CD4-positive, alpha-beta memory T cell (primary cell): ENCODE measurements at regions not wholly inside any gene's neighbourhood (a gene's known extent, or its start where the extent isn't known, plus 50 kb on each side); places are given as distances from the start of the nearest gene placed in this dataset.

Source experiments
- CTCF ChIA-PET: fragments of 350-600 bp; sonication (Branson Sonifier 250); formaldehyde crosslinking; loops from one replicate; lab custom pipeline; 2021; ENCODE audit warnings: inconsistent platforms; ENCODE audit not compliant: partially characterized antibody; lab: Charles Lee
- POLR2A ChIA-PET: fragments of 350-600 bp; sonication (Branson Sonifier 250); formaldehyde crosslinking; loops from one replicate; lab custom pipeline; 2021; ENCODE audit not compliant: partially characterized antibody; lab: Charles Lee
- DNase-seq, 5 donors: peaks; one replicate each; pipeline versions ENCODE4 v3.0.0 to v3.0.0-alpha.2; 2020 to 2022; ENCODE audit warnings: mixed read lengths in 1 of 5
- H3K27ac ChIP-seq: one replicate; pipeline ENCODE4 v1.7.0; 2013; ENCODE audit warnings: low read depth, low read length
- H3K27me3 ChIP-seq: 2 replicates; pipeline ENCODE4 v1.7.0; 2013; ENCODE audit warnings: mild to moderate bottlenecking, low read length, moderate library complexity; ENCODE audit not compliant: insufficient read depth
- H3K36me3 ChIP-seq: 2 replicates; pipeline ENCODE4 v1.7.0; 2013; ENCODE audit warnings: mild to moderate bottlenecking, low read length, moderate library complexity; ENCODE audit not compliant: insufficient read depth
- H3K4me1 ChIP-seq: 2 replicates; pipeline ENCODE4 v1.7.0; 2013; ENCODE audit warnings: mild to moderate bottlenecking, low read length, moderate library complexity; ENCODE audit not compliant: insufficient read depth
- H3K4me3 ChIP-seq, 2 donors: one replicate each; pipeline ENCODE4 v1.7.0; 2013; ENCODE audit warnings: low read length in 2 of 2, mild to moderate bottlenecking in 1 of 2
- H3K9me3 ChIP-seq, 2 donors: one replicate each; pipeline ENCODE4 v1.7.0; 2013; ENCODE audit warnings: low read length in 2 of 2, control low read depth in 1 of 2; ENCODE audit not compliant: control insufficient read depth in 1 of 2
- H3K27ac Mint-ChIP-seq, 7 donors: one replicate each; pipeline ENCODE4 v1.8.0; 2020 to 2021; ENCODE audit warnings: mixed read lengths in 7 of 7, mild to moderate bottlenecking in 6 of 7, inconsistent platforms in 3 of 7, moderate library complexity in 3 of 7
- H3K27me3 Mint-ChIP-seq, 2 donors: one replicate each; pipeline ENCODE4 v1.8.0; 2020 to 2021; ENCODE audit warnings: mixed read lengths in 2 of 2
- H3K36me3 Mint-ChIP-seq, 2 donors: one replicate each; pipeline ENCODE4 v1.8.0; 2020 to 2021; ENCODE audit warnings: mixed read lengths in 2 of 2, inconsistent platforms in 1 of 2, mild to moderate bottlenecking in 1 of 2
- H3K4me1 Mint-ChIP-seq, 4 donors: one replicate each; pipeline ENCODE4 v1.8.0; 2020 to 2021; ENCODE audit warnings: mixed read lengths in 4 of 4, mild to moderate bottlenecking in 1 of 4
- H3K4me3 Mint-ChIP-seq, 8 donors: one replicate each; pipeline ENCODE4 v1.8.0; 2020 to 2021; ENCODE audit warnings: mixed read lengths in 8 of 8, mild to moderate bottlenecking in 7 of 8, moderate library complexity in 6 of 8, inconsistent platforms in 3 of 8
- H3K9me3 Mint-ChIP-seq, 8 donors: one replicate each; pipeline ENCODE4 v1.8.0; 2020 to 2021; ENCODE audit warnings: mixed read lengths in 8 of 8, mild to moderate bottlenecking in 5 of 8, inconsistent platforms in 3 of 8, moderate library complexity in 1 of 8
- intact Hi-C: fragments of 100-400 bp; cut with micrococcal nuclease; formaldehyde crosslinking; loops from one replicate; pipeline ENCODE4 v1.15.1; 2023

GRCh38 chr16:86319585-86320236, 190.6 kb upstream of the FOXF1 start:
- H3K36me3 Mint-ChIP-seq, result no peaks in the 10 kb centered on the region
- H3K27ac ChIP-seq, result no peak overlapping the region
- H3K9me3 ChIP-seq, result no peaks in the 10 kb centered on the region
- POLR2A ChIA-PET, result no interaction called here
- H3K27ac Mint-ChIP-seq, result no peak overlapping the region
- no peaks in the 10 kb centered on the region for H3K27me3 ChIP-seq
- H3K4me3 Mint-ChIP-seq, result no peak overlapping the region
- intact Hi-C loops, result no loop called here
- peaks cover 3 to 6% of the 10 kb centered on the region in 2 donors for H3K27me3 Mint-ChIP-seq
- DNase-seq, result no peak
- no peaks in the 10 kb centered on the region for H3K36me3 ChIP-seq
- H3K4me3 ChIP-seq, result no peak overlapping the region
- H3K4me1 ChIP-seq, result no peaks in the 10 kb centered on the region
- no peaks in the 10 kb centered on the region for H3K4me1 Mint-ChIP-seq
- CTCF ChIA-PET, result no interaction called here
- peaks cover 0 to 3% (median 0%) of the 10 kb centered on the region in 8 donors for H3K9me3 Mint-ChIP-seq

GRCh38 chr16:86320237-86320595, 190.1 kb upstream of the FOXF1 start:
- Mint-ChIP-seq H3K36me3 (no peaks in the 10 kb centered on the region), H3K4me3 (no peak overlapping the region), H3K9me3 (peaks cover 0 to 3% (median 0%) of the 10 kb centered on the region in 8 donors), H3K4me1 (no peaks in the 10 kb centered on the region), H3K27ac (no peak overlapping the region), H3K27me3 (peaks cover 3 to 4% of the 10 kb centered on the region in 2 donors)
- intact Hi-C loops, result no loop called here
- no peaks in the 10 kb centered on the region for H3K36me3 ChIP-seq
- ChIA-PET POLR2A (no interaction called here), CTCF (no interaction called here)
- H3K27me3 ChIP-seq, result no peaks in the 10 kb centered on the region
- no peak overlapping the region for H3K27ac ChIP-seq
- no peaks in the 10 kb centered on the region for H3K4me1 ChIP-seq
- no peak overlapping the region for H3K4me3 ChIP-seq
- no peak for DNase-seq
- no peaks in the 10 kb centered on the region for H3K9me3 ChIP-seq

GRCh38 chr16:86321491-86321890, 188.8 kb upstream of the FOXF1 start:
- CTCF ChIA-PET, result no interaction called here
- no peak overlapping the region for H3K27ac Mint-ChIP-seq

GRCh38 chr16:86322283-86322682, 188.0 kb upstream of the FOXF1 start:
- Mint-ChIP-seq H3K9me3 (peaks cover 0 to 8% (median 3%) of the 10 kb centered on the region in 8 donors), H3K4me3 (no peak overlapping the region), H3K36me3 (no peaks in the 10 kb centered on the region), H3K4me1 (peaks cover 0 to 1% (median 0%) of the 10 kb centered on the region in 4 donors), H3K27me3 (peaks cover 2 to 6% of the 10 kb centered on the region in 2 donors), H3K27ac (no peak overlapping the region)
- POLR2A ChIA-PET, result no interaction called here
- Histone ChIP-seq H3K36me3 (no peaks in the 10 kb centered on the region), H3K9me3 (no peaks in the 10 kb centered on the region), H3K4me3 (no peak overlapping the region), H3K27me3 (no peaks in the 10 kb centered on the region), H3K4me1 (no peaks in the 10 kb centered on the region), H3K27ac (no peak overlapping the region)
- CTCF ChIA-PET, result no interaction called here
- no peak for DNase-seq
- intact Hi-C loops, result no loop called here

More at GRCh38 chr16:86321491-86321890, 188.8 kb upstream of the FOXF1 start:
- Histone ChIP-seq H3K4me1 (no peaks in the 10 kb centered on the region), H3K4me3 (no peak overlapping the region), H3K9me3 (no peaks in the 10 kb centered on the region), H3K27ac (no peak overlapping the region), H3K36me3 (no peaks in the 10 kb centered on the region), H3K27me3 (no peaks in the 10 kb centered on the region)
- no peak for DNase-seq
- peaks cover 2 to 5% of the 10 kb centered on the region in 2 donors for H3K27me3 Mint-ChIP-seq
- peaks cover 0 to 8% (median 3%) of the 10 kb centered on the region in 8 donors for H3K9me3 Mint-ChIP-seq
- H3K36me3 Mint-ChIP-seq, result no peaks in the 10 kb centered on the region
- POLR2A ChIA-PET, result no interaction called here
- H3K4me1 Mint-ChIP-seq, result peaks cover 0 to 1% (median 0%) of the 10 kb centered on the region in 4 donors
- intact Hi-C loops, result no loop called here
- H3K4me3 Mint-ChIP-seq, result no peak overlapping the region

GRCh38 chr16:86322806-86323205, 187.5 kb upstream of the FOXF1 start:
- no peaks in the 10 kb centered on the region for H3K9me3 ChIP-seq
- H3K4me1 ChIP-seq, result no peaks in the 10 kb centered on the region
- ChIA-PET POLR2A (no interaction called here), CTCF (no interaction called here)
- Mint-ChIP-seq H3K4me3 (no peak overlapping the region), H3K4me1 (peaks cover 0 to 1% (median 0%) of the 10 kb centered on the region in 4 donors), H3K9me3 (peaks cover 0 to 8% (median 3%) of the 10 kb centered on the region in 8 donors), H3K36me3 (no peaks in the 10 kb centered on the region), H3K27me3 (peaks cover 2 to 8% of the 10 kb centered on the region in 2 donors), H3K27ac (no peak overlapping the region)
- H3K36me3 ChIP-seq, result no peaks in the 10 kb centered on the region
- DNase-seq, result no peak
- H3K4me3 ChIP-seq, result no peak overlapping the region
- intact Hi-C loops, result no loop called here
- no peaks in the 10 kb centered on the region for H3K27me3 ChIP-seq
- no peak overlapping the region for H3K27ac ChIP-seq

- Mint-ChIP-seq H3K36me3 (no peaks in the 10 kb centered on the region), H3K9me3 (peaks cover 0 to 8% (median 3%) of the 10 kb centered on the region in 8 donors), H3K4me3 (no peak overlapping the region), H3K4me1 (peaks cover 0 to 1% (median 0%) of the 10 kb centered on the region in 4 donors), H3K27me3 (peaks cover 2 to 12% of the 10 kb centered on the region in 2 donors), H3K27ac (no peak overlapping the region)
- Histone ChIP-seq H3K27me3 (no peaks in the 10 kb centered on the region), H3K4me1 (no peaks in the 10 kb centered on the region), H3K36me3 (no peaks in the 10 kb centered on the region), H3K4me3 (no peak overlapping the region), H3K9me3 (no peaks in the 10 kb centered on the region), H3K27ac (no peak overlapping the region)
- no peak for DNase-seq
- intact Hi-C loops, result no loop called here
- ChIA-PET POLR2A (no interaction called here), CTCF (no interaction called here)
Measured at GRCh38 chr16:86324320-86324719, 186.0 kb upstream of the FOXF1 start.

GRCh38 chr16:86325360-86325759, 185.0 kb upstream of the FOXF1 start:
- no peaks in the 10 kb centered on the region for H3K36me3 ChIP-seq
- intact Hi-C loops, result no loop called here
- H3K4me1 Mint-ChIP-seq, result peaks cover 0 to 1% (median 0%) of the 10 kb centered on the region in 4 donors
- no peak overlapping the region for H3K4me3 ChIP-seq
- no peak for DNase-seq
- H3K4me3 Mint-ChIP-seq, result no peak overlapping the region
- H3K9me3 Mint-ChIP-seq, result peaks cover 0 to 8% (median 3%) of the 10 kb centered on the region in 8 donors
- H3K4me1 ChIP-seq, result no peaks in the 10 kb centered on the region
- H3K27ac ChIP-seq, result no peak overlapping the region
- POLR2A ChIA-PET, result no interaction called here
- no peaks in the 10 kb centered on the region for H3K27me3 ChIP-seq
- H3K27ac Mint-ChIP-seq, result no peak overlapping the region
- H3K9me3 ChIP-seq, result no peaks in the 10 kb centered on the region
- no peaks in the 10 kb centered on the region for H3K36me3 Mint-ChIP-seq
- CTCF ChIA-PET, result no interaction called here
- peaks cover 2 to 18% of the 10 kb centered on the region in 2 donors for H3K27me3 Mint-ChIP-seq
